CD4-positive, alpha-beta T cell treated with Interleukin-4 for 4 hours (primary cell): ENCODE measurements at regions not wholly inside any gene's neighbourhood (a gene's known extent, or its start where the extent isn't known, plus 50 kb on each side); places are given as distances from the start of the nearest gene placed in this dataset.
"Not testable (repeated sequence)": the region's sequence is repeated elsewhere in the genome, so short reads cannot be mapped to it uniquely, and the experiment has no call there.

Experiments used
- DNase-seq: peaks from one replicate; pipeline ENCODE4 v3.0.0-alpha.2; 2020

DNA sequence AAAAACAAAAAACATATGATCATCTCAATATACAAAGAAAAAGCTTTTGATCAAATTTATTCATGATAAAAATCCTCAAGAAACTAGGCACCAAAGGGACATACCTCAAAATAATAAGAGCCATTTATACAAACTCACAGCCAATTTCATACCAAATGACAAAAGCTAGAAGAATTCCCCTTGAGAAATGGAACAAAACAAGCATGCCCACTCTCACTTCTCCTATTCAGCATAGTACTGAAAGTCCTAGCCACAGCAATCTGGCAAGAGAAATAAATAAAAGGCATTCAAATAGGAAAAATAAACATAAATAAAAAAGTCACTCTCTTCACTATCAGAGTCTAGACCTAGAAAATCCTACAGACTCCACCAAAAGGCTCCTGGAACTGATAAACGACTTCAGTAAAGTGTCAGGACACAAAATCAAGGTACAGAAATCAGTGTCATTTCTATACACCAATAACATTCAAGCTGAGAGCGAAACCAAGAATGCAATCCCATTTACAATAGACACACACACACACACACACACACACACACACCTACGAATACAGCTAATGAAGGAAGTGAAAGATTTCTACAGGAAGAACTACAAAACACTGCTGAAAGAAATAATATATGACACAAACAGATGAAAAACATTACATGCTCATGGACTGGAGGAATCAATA is 1486.2 kb upstream of the SEL1L start:
- no peak for DNase-seq

DNA sequence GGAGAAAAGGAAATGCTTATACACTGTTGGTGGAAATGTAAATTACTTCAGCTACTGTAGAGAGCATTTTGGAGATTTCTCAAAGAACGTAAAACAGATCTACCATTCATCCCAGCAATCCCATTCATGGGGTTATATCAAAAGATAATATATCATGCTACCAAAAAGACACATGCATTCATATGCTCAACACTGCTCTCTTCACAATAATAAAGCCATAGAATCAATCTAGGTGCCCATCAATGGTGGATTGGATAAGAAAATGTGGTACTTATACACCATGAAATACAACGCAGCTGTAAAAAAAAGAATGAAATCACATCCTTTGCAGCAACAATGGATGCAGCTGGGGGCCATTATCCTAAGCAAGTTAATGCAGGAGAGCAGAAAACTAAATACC is 1487.7 kb upstream of the SEL1L start:
- no peak for DNase-seq

DNA sequence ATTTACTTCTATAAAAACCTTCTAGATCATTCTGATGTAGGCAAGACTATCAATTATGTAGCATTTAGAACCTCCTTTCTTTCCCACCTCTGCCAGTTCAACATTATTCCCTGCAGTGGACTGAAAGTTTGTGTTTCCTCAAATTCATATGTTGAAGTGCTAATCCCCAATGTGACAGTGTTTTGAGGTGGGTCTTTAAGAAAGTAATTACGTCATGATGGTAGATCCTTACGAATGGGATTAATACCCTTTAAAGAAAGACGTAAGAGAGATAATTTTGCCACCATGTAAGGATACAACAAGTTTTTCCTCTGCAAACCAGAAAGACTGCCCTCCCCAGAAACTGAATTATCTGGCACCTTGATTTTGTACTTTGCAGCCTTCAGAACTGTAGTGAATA is 1489.7 kb upstream of the SEL1L start:
- no peak for DNase-seq

GRCh38 chr14:83041224-83041623 is 1507.6 kb upstream of the SEL1L start:
- no peak for DNase-seq

DNA sequence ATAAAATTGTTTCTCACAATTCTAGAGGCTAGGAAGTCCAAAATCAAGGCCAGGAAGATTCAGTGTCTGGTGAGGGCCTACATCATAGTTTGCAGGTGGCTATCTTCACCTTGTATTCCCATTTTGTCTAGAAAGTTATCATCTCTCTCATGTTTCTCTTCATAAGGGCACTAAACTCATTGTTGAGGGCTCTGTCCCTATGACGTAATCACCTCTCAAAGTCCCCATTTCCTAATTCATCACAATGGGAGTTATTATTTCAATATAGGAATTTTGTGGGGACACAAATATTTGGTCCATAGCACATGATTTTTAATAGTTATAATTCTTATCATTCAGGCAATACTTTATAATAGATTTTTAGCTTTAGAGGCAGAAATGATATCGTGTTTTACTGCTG is 1509.2 kb upstream of the SEL1L start:
- no peak for DNase-seq

DNA sequence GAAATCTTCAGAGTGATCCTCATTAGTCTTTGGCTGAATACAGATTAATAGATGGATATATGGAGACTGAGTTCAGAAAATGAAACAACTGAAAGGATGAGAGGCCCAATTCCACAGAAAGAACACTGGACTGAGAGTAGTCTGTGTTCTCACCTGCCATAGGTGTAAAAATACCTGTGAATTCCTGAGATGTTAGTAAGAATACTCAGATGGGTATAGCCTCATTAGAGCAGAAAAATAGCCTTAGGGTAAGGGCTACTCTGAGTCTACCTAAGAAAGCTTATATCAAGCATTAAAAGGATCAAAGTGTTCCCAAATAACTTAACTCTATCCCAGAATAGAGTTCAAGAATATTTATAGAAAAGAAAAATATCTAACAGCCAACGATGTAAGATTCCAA is 1510.3 kb upstream of the SEL1L start:
- DNase-seq, result no peak

DNA sequence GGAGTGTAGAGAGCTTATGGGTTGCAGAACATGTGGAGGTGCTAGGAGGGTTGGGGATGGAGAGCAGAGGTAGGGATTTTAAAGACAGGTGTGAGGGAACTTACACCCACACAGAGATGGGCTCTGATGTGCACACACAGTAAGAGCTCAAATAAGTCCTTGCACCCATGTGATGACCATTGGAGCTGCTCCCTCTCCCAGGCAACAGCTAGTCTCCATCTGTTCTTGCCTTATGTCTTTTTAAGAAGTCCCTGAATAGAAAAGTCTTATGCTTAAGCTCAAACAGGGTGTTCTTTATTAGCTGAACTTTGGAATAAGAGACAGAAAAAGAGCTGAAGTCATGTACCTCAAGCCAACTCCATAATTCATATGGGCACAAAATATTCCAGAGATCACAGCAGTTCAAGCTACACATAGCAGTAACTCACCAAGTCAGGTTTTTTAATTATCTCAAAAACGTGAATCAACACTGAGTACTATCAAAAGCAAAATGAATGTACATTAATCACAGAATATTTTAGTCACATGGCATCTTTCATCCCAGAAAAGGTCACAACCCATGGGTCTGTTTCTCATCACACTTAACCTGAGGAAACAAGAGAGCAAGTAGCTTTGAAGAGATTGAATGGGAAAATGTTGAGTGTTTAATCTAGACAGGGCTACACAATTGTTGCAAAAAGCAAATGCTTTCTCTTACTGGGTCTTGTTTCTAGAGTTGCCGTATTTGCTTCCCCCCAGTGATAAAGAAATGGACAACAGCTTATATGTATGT is 1513.6 kb upstream of the SEL1L start:
- no peak for DNase-seq

DNA sequence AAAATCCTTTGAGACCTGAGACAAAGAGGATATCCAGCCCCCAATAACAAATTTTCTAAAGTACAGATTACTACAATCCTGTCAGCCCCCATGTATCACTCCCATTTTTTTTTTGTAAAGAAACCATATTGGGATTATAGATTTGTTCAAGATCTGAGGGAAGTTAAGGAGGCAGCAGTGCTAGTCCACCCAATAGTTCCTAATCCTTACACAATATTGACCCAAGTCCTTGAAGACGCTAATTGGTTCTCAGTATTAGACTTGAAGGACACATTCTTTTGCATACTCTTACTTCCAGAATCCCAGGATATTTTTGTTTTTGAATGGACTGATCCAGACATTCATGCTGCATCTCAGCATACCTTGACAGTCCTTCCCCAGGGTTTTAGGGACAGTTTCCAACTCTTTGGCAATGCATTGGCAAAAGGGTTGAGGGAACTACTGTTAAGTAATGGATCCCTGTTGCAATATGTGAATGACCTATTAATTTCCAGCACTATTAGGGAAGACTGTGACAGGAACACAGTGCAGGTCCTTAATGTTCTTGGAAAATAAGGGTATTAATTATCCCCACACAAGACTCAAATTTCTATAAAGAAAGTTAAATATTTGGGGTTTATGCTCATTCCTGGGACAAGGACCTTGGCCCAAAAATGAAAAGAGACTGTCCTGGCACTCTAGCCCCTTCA is 1519.5 kb upstream of the SEL1L start:
- DNase-seq, result no peak

GRCh38 chr14:83058068-83058467 is 1524.4 kb upstream of the SEL1L start:
- no peak for DNase-seq

- no peak for DNase-seq
Observed at GRCh38 chr14:83071888-83072501, 1538.3 kb upstream of the SEL1L start.

GRCh38 chr14:83085136-83085535 is 1551.5 kb upstream of the SEL1L start:
- DNase-seq, result no peak

- no peak for DNase-seq
Observed at GRCh38 chr14:83085725-83086124, 1552.1 kb upstream of the SEL1L start.

- DNase-seq, result not testable (repeated sequence)
Observed at GRCh38 chr14:83091991-83092956, 1558.6 kb upstream of the SEL1L start.

DNA sequence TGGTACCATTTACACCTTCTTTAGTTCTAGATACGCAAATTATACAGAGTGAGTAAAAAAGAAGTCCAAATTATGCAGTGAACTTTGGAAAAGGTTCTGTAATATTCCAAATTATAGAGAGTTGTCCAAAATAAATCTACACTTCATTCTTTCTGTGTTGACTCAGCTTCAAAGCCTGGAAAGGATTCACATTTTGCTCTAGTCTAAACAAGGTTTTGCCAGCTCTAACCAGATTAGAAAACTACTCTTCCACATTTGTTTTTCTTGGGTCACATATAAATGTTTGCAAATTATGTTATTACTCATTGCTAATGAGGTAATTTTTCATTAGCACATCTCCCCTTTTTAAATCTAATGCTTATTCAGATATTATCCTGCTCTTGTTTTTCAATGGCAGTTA is 1562.4 kb upstream of the SEL1L start:
- DNase-seq, result no peak

DNA sequence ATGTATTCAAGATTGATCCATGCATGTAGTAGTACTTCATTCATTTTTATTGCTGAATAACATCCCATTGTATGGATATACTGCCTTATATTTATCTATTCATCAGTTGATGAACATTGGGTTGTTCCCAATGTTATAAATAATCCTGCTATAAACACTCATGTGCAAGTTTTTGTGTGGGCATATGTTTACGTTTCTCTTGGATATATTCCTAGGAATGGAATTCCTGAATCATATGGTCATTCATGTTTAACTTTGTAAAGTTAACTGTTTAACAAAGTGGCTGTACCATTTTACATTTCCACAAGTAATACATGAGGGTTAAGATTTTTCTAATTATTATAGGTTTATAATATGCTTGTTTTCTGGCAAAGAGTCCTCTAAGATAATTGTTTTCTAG is 1568.2 kb upstream of the SEL1L start:
- no peak for DNase-seq

DNA sequence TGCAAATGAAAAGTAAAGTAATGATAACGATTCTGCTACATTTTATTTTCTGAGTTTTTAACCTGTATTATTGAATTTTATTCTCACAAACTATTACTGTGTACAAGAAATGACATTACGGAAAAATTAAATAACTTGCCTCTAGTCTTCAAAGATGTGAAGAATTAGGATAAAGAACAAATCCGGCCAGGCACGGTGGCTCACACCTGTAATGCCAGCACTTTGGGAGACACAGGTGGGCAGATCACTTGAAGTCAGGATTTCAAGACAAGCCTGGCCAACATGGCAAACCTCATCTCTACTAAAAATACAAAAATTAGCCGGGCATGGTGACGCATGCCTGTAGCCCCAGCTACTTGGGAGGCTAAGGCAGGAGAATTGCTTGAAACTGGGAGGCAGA is 1584.4 kb upstream of the SEL1L start:
- no peak for DNase-seq

GRCh38 chr14:83120187-83120586 is 1586.5 kb upstream of the SEL1L start:
- no peak for DNase-seq

DNA sequence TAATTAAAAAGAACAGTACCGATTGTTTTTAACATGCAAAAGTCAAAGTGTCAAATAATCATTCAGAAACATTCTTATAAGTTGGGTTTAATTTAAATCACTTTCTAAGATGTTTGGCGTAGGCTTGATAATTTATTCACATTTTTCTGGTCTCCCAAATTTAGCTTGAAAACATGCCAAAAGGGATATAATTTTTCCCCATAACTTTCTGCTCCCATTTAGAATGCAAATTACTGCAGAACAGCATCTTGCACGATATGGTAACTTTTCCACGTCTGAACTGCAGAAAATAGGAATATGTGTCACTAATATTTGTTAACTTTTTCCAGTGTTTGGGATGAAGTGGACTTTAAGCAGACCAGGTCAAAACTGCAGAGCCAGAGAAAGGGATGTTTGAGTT is 1592.4 kb upstream of the SEL1L start:
- DNase-seq, result no peak

DNA sequence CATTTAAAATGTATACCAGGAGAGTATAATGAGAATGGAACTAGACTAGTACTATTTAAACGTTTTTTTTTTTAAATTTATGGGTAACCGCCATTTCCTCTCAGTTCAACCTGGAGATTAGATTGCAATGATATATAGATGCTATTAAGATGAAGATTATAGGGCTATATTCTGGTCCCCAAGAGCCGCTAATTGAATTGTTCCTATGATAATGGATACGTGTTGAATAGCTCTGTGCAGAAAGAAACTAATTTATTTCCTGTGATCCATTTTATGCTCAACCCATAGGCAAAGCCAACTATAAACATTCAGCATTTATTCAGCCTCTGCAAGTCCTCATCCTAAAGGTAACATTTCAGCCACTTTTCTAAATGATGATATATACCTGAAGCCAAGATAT is 1595.1 kb upstream of the SEL1L start:
- no peak for DNase-seq

DNA sequence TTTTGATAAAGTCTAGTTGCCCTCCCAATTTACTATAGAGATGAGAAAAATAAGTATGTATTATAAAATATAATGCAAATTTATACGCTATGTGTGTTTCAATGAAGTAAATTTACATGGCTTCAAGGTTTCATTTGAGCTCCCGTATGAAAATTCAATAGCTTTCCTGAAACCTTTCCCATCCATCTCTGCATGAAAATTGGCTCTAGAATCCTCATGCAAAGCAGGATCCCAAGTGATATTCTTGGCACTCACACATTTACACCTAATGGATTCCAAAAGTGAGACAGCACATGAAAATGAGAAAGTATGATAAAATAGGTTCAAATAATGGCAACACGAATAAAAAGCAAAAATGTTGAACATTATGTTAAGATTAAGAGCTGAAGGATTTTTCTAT is 1595.8 kb upstream of the SEL1L start:
- DNase-seq, result no peak

GRCh38 chr14:83133981-83134645 is 1600.5 kb upstream of the SEL1L start:
- no peak for DNase-seq

DNA sequence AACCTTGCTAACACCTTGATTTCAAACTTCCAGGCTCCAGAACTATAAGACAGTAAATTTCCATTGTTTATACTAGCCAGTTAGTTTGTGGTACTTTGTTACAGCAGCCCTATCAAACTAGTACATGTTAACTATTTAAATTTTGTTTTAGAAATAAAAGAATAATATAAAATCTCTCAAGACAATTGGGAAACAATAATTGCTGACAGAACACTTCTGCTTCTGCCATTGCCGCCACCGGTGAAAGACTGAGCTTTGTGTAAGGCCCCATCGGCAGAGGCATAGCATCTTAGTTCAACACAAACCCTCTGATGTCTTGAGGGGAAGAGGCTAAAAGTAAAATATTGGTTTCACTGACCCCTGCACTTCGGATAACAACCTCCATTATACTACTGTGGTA is 1607.1 kb upstream of the SEL1L start:
- no peak for DNase-seq
